Left lung (tissue), 4 donors: ENCODE measurements at regions not wholly inside any gene's neighbourhood (a gene's known extent, or its start where the extent isn't known, plus 50 kb on each side); places are given as distances from the start of the nearest gene placed in this dataset.

Source experiments
- ATAC-seq: fragments of 200-7000 bp; cut with Tn5 transposase; one replicate; pipeline ENCODE4 v1.9.1; 2020; ENCODE audit warnings: moderate library complexity
- DNase-seq, 4 donors: peaks; one replicate each; pipeline ENCODE4 v3.0.0-alpha.2; 2013 to 2020
- H3K27ac ChIP-seq, 2 donors: fragments of 200-600 bp; sonication (generic) in 1 of 2; one replicate each; pipeline versions ENCODE4 v1.5.0 to v1.8.0; 2020 to 2021
- H3K27me3 ChIP-seq, 2 donors: fragments of 200-600 bp; sonication (generic) in 1 of 2; one replicate each; pipeline versions ENCODE4 v1.5.0 to v1.8.0; 2020 to 2021
- H3K36me3 ChIP-seq, 2 donors: fragments of 200-600 bp; sonication (generic) in 1 of 2; one replicate each; pipeline versions ENCODE4 v1.5.0 to v1.8.0; 2020 to 2021
- H3K4me1 ChIP-seq, 2 donors: fragments of 200-600 bp; one replicate each; pipeline ENCODE4 v1.8.0; 2021
- H3K4me3 ChIP-seq, 2 donors: fragments of 200-600 bp; sonication (generic) in 1 of 2; one replicate each; pipeline versions ENCODE4 v1.5.0 to v1.8.0; 2020 to 2021; ENCODE audit warnings: mild to moderate bottlenecking in 1 of 2
- H3K9me3 ChIP-seq, 2 donors: fragments of 200-600 bp; sonication (generic) in 1 of 2; one replicate each; pipeline versions ENCODE4 v1.5.0 to v1.8.0; 2020 to 2021
- CTCF ChIP-seq, 2 donors: fragments of 200-600 bp; sonication (generic) in 1 of 2; IDR thresholded peaks; one replicate each; pipeline versions ENCODE4 v1.5.0 to v1.8.0; 2021; ENCODE audit warnings: antibody characterized with exemption in 2 of 2
- intact Hi-C, 2 donors: fragments of 100-400 bp; cut with DNase I; formaldehyde crosslinking; loops; one replicate each; pipeline versions ENCODE4 v1.11.2 to v1.14.2; 2022
- donor health status: DM: no; HTN: yes; CAD: no.
- donor health status: DM: no; HTN: no; CAD: no.

DNA sequence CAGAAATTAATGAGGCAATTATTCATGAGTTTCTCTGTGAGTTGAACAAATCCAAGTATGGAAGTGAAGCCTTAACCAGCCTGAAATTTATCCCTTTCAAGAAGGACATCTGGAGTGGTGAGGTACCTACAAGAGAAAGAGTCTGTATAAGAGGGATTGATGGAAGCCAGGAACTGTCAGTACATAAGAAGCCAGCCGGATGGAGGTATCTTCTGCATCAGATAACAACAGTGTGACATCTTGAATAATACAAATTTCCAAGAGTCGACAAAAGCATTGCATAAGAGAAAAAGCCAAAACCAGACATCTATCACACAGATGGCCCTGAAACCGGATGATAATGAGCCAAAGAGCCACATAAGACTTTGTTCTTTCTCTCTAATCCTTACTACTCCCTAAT is 781.2 kb downstream of the FLRT2 start:
- H3K36me3 ChIP-seq: no peaks in the 10 kb centered on the region
- H3K27me3 ChIP-seq: no peaks in the 10 kb centered on the region
- TF ChIP-seq CTCF (IDR thresholded peaks at IDR 0.05): no peak
- no peak overlapping the region for H3K4me3 ChIP-seq
- ATAC-seq (no peak), DNase-seq (no peak)
- H3K9me3 ChIP-seq: peaks cover 0 to 5% of the 10 kb centered on the region in 2 donors
- no peaks in the 10 kb centered on the region for H3K4me1 ChIP-seq
- H3K27ac ChIP-seq: no peak overlapping the region
- intact Hi-C loops: no loop called here

DNA sequence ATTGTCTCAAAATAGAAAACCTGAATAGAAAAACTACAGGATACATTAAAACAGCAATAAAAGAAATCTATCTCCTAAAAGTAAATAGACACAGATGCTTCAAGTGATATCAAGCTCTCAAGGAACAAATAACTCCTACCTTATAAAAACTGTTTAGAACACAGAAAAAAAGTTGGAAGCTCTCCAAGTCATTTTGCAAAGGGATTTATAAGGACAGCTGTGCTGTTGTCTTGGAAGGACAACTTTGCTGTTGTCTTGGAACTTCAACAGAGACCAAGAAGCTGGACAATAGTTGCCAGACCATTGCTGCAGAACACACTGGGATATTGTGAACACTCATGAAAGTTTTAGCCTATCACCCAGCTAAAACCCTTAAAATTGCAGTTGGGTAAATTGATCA is 780.7 kb downstream of the FLRT2 start:
- TF ChIP-seq CTCF (IDR thresholded peaks at IDR 0.05): no peak
- no peak for ATAC-seq
- H3K4me3 ChIP-seq: no peak overlapping the region
- H3K27me3 ChIP-seq: no peaks in the 10 kb centered on the region
- peaks cover 0 to 5% of the 10 kb centered on the region in 2 donors for H3K9me3 ChIP-seq
- H3K4me1 ChIP-seq: no peaks in the 10 kb centered on the region
- no peaks in the 10 kb centered on the region for H3K36me3 ChIP-seq
- DNase-seq: no peak
- intact Hi-C loops: no loop called here
- no peak overlapping the region for H3K27ac ChIP-seq

DNA sequence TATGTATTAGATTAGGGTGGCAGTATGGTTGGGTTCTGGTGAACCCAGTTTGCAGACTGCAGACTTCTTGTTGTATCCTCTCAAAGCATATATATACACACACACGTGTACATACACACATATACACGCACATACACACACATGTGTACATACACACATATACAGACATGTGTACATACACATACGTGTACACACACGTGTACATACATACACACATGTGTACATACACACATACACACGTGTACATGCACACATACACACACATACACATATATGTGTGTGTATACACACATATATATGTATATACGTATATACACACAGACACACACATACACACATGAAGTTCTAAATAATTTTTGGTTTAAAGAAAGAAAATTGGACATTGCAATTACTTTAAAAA is 780.2 kb downstream of the FLRT2 start:
- no peak overlapping the region for H3K27ac ChIP-seq
- H3K36me3 ChIP-seq: no peaks in the 10 kb centered on the region
- peaks cover 0 to 5% of the 10 kb centered on the region in 2 donors for H3K9me3 ChIP-seq
- intact Hi-C loops: no loop called here
- DNase-seq (no peak), ATAC-seq (no peak)
- H3K27me3 ChIP-seq: no peaks in the 10 kb centered on the region
- H3K4me3 ChIP-seq: no peak overlapping the region
- H3K4me1 ChIP-seq: no peaks in the 10 kb centered on the region
- no peak for TF ChIP-seq CTCF (IDR thresholded peaks at IDR 0.05)

DNA sequence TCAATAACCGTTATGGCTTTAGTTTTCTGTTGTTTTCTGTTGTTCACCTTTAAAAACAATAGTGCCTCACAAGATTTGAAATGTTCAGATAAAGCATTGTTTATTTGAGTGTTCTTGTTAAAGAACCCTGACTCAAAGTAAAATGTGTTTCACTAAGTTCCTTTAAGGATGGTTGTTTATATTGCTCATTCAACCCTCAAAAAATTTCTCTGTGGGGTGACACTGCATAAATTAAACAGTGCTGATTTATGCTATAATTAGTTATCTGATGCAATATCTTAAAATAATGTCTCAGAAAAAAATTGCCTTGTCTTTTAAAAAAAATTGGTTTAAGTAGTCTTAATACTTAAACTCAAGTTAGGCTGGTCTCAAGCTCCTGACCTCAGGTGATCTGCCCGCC is 775.1 kb downstream of the FLRT2 start:
- intact Hi-C loops: no loop called here
- no peak for TF ChIP-seq CTCF (IDR thresholded peaks at IDR 0.05)
- H3K4me1 ChIP-seq: no peaks in the 10 kb centered on the region
- no peaks in the 10 kb centered on the region for H3K9me3 ChIP-seq
- no peaks in the 10 kb centered on the region for H3K27me3 ChIP-seq
- no peak for ATAC-seq
- H3K27ac ChIP-seq: no peak overlapping the region
- DNase-seq: no peak
- no peak overlapping the region for H3K4me3 ChIP-seq
- H3K36me3 ChIP-seq: no peaks in the 10 kb centered on the region

DNA sequence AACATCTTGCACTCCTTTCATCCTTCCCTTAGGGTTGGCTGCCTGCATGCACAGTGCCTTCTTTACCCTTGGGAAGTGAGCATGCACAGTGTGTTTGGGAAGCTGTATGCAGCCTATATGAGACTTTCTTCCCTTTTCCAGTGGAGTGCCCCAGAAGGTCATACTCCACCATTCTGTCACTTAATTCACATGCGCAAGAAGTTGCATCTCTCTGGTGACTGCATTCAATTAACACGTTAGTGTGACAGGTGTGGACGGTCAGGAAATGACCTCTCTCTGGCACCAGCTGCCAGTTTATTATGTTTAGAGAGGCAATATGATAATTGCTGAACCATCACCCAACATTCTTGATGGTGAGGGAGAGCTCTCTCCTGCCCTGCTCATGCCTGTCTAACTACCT is 770.0 kb downstream of the FLRT2 start:
- Histone ChIP-seq H3K27ac (no peak overlapping the region), H3K4me3 (no peak overlapping the region), H3K36me3 (no peaks in the 10 kb centered on the region), H3K27me3 (no peaks in the 10 kb centered on the region), H3K4me1 (no peaks in the 10 kb centered on the region), H3K9me3 (no peaks in the 10 kb centered on the region)
- ATAC-seq: no peak
- DNase-seq: no peak
- TF ChIP-seq CTCF (IDR thresholded peaks at IDR 0.05): no peak
- intact Hi-C loops: no loop called here
